ENCODE measurements at regions not wholly inside any gene's neighbourhood (a gene's known extent, or its start where the extent isn't known, plus 50 kb on each side); places are given as distances from the start of the nearest gene placed in this dataset.

- TF ChIP-seq CTCF (IDR thresholded peaks at IDR 0.05) = no peak
- TF ChIP-seq EZH2 (IDR thresholded peaks at IDR 0.05) = no peak
These were observed 452.6 kb upstream of the KLF12 start for GRCh38 chr13:74586847-74587246.

All from neural progenitor cell (in vitro differentiated cells).